Cardiac muscle cell (in vitro differentiated cells and primary cell): ENCODE measurements at regions not wholly inside any gene's neighbourhood (a gene's known extent, or its start where the extent isn't known, plus 50 kb on each side); places are given as distances from the start of the nearest gene placed in this dataset.

Experiments
- DNase-seq, 2 donors: peaks; one replicate each; pipeline versions ENCODE4 v3.0.0 to v3.0.0-alpha.2; 2010 to 2017; ENCODE audit warnings: low read depth in 1 of 2, low spot score in 1 of 2
- H3K27ac ChIP-seq: fragments of 200-600 bp; sonication (generic); 2 replicates; pipeline ENCODE4 v1.5.1; 2016
- H3K27me3 ChIP-seq: fragments of 200-600 bp; sonication (generic); 2 replicates; pipeline ENCODE4 v1.6.0; 2016; ENCODE audit warnings: control low read depth
- H3K36me3 ChIP-seq: fragments of 200-600 bp; sonication (generic); 2 replicates; pipeline ENCODE4 v1.5.1; 2016; ENCODE audit warnings: control low read depth
- H3K4me1 ChIP-seq: fragments of 200-600 bp; sonication (generic); 2 replicates; pipeline ENCODE4 v1.8.1; 2017; ENCODE audit warnings: low read depth, mild to moderate bottlenecking, mixed run types
- H3K4me3 ChIP-seq: fragments of 200-600 bp; sonication (generic); 2 replicates; pipeline ENCODE4 v1.5.1; 2016; ENCODE audit warnings: mild to moderate bottlenecking
- H3K9me3 ChIP-seq: fragments of 200-600 bp; sonication (generic); 2 replicates; pipeline ENCODE4 v1.5.1; 2017; ENCODE audit warnings: low read depth, mild to moderate bottlenecking, control low read depth
- CTCF ChIP-seq: IDR thresholded peaks from 2 replicates; pipeline ENCODE4 v1.5.1; 2012; ENCODE audit warnings: low read depth, mild to moderate bottlenecking, low read length

DNA sequence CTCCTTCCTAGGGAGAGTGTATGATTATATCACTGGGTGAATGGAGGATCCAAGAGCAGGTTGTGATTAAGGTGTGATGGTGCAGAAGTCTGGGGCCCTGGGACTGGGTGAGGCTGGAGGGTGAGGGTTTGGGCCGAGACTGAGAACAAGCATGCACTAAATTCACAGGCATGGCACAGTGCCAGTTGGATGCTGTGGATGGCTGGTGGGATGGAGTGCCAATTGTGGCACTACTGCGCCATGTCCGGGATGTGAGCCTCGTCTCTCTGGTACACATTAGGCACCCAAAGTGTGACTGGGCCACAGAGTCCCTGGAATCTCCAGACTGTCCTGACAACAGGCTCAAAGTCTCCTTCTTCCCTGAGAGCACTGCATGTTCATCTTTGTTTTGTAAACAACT lies 208.1 kb downstream of the EMX2 start:
- H3K4me3 ChIP-seq, result no peak overlapping the region
- H3K4me1 ChIP-seq, result no peaks in the 10 kb centered on the region
- no peak overlapping the region for H3K27ac ChIP-seq
- peaks cover 28% of the 10 kb centered on the region for H3K27me3 ChIP-seq
- no peaks in the 10 kb centered on the region for H3K36me3 ChIP-seq
- TF ChIP-seq CTCF, result no peak
- H3K9me3 ChIP-seq, result no peaks in the 10 kb centered on the region
- no peak for DNase-seq

DNA sequence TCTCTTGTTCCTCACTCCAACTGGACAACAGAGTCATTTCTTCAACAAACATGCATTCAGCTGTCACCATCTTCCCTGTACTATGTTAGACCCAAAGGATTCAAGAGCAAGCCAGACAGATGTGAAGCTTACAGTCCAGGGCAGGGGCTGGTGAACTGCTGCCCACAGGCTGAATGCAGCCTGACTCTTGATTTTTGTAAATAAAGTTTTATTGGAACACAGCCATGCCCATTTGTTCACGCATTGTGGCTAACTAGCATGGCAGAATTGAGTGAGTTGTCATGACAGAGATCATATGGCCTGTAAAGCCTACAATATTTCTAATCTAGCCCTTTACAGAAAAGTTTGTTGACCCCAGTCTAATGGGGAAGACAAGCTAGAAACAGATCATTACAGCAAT lies 208.7 kb downstream of the EMX2 start:
- TF ChIP-seq CTCF, result no peak
- H3K36me3 ChIP-seq, result no peaks in the 10 kb centered on the region
- H3K4me3 ChIP-seq, result no peak overlapping the region
- H3K4me1 ChIP-seq, result no peaks in the 10 kb centered on the region
- H3K9me3 ChIP-seq, result no peaks in the 10 kb centered on the region
- H3K27ac ChIP-seq, result no peak overlapping the region
- no peak for DNase-seq
- peaks cover 29% of the 10 kb centered on the region for H3K27me3 ChIP-seq

GRCh38 chr10:117752103-117752502 lies 209.6 kb downstream of the EMX2 start:
- no peaks in the 10 kb centered on the region for H3K36me3 ChIP-seq
- no peaks in the 10 kb centered on the region for H3K9me3 ChIP-seq
- no peak overlapping the region for H3K27ac ChIP-seq
- H3K4me3 ChIP-seq, result no peak overlapping the region
- H3K4me1 ChIP-seq, result no peaks in the 10 kb centered on the region
- no peak for TF ChIP-seq CTCF
- DNase-seq, result no peak
- peaks cover 29% of the 10 kb centered on the region for H3K27me3 ChIP-seq

GRCh38 chr10:117754770-117755658 lies 212.5 kb downstream of the EMX2 start:
- no peak for DNase-seq
- no peak for TF ChIP-seq CTCF
- H3K9me3 ChIP-seq, result no peaks in the 10 kb centered on the region
- H3K4me1 ChIP-seq, result no peaks in the 10 kb centered on the region
- H3K27ac ChIP-seq, result no peak overlapping the region
- no peaks in the 10 kb centered on the region for H3K36me3 ChIP-seq
- H3K27me3 ChIP-seq, result peaks cover 35% of the 10 kb centered on the region
- no peak overlapping the region for H3K4me3 ChIP-seq

- Histone ChIP-seq H3K27ac (no peak overlapping the region), H3K27me3 (peaks cover 40% of the 10 kb centered on the region), H3K4me1 (no peaks in the 10 kb centered on the region), H3K4me3 (no peak overlapping the region), H3K9me3 (no peaks in the 10 kb centered on the region), H3K36me3 (no peaks in the 10 kb centered on the region)
- no peak for DNase-seq
- no peak for TF ChIP-seq CTCF
Measured at GRCh38 chr10:117755659-117756014, 213.1 kb downstream of the EMX2 start.
